ENCODE measurements at regions not wholly inside any gene's neighbourhood (a gene's known extent, or its start where the extent isn't known, plus 50 kb on each side); places are given as distances from the start of the nearest gene placed in this dataset.

DNA sequence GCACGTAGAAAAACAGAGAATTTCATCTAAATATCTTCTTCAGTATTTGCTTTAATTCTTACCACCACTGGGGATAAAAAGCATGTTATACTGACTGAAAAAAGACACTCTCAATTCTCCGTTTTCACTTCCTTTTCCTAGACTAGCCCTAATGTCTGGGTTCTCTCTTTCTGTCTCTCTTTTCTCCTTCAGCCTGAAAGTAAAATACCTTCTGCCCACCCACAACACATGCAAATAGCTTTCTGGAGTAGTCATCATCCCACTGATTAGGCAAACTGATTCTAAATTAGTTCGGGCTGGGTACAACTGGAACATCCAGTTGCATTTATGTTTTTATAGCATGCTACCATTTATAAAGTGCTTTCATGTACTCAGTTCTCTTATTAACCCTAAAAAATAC lies 142.4 kb upstream of the ANKRD50 start:
- TF ChIP-seq TAF1 (IDR thresholded peaks at IDR 0.05; ENCODE audit: borderline replicate concordance, insufficient read depth, low read length) = no peak
- TF ChIP-seq, protein P1, sequence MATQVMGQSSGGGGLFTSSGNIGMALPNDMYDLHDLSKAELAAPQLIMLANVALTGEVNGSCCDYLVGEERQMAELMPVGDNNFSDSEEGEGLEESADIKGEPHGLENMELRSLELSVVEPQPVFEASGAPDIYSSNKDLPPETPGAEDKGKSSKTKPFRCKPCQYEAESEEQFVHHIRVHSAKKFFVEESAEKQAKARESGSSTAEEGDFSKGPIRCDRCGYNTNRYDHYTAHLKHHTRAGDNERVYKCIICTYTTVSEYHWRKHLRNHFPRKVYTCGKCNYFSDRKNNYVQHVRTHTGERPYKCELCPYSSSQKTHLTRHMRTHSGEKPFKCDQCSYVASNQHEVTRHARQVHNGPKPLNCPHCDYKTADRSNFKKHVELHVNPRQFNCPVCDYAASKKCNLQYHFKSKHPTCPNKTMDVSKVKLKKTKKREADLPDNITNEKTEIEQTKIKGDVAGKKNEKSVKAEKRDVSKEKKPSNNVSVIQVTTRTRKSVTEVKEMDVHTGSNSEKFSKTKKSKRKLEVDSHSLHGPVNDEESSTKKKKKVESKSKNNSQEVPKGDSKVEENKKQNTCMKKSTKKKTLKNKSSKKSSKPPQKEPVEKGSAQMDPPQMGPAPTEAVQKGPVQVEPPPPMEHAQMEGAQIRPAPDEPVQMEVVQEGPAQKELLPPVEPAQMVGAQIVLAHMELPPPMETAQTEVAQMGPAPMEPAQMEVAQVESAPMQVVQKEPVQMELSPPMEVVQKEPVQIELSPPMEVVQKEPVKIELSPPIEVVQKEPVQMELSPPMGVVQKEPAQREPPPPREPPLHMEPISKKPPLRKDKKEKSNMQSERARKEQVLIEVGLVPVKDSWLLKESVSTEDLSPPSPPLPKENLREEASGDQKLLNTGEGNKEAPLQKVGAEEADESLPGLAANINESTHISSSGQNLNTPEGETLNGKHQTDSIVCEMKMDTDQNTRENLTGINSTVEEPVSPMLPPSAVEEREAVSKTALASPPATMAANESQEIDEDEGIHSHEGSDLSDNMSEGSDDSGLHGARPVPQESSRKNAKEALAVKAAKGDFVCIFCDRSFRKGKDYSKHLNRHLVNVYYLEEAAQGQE (IDR thresholded peaks at IDR 0.05; ENCODE audit: insufficient read depth in 1 of 2, low read depth in 2 of 2, low read length in 2 of 2) = no peak
- TF ChIP-seq FOXP2 (optimal IDR thresholded peaks at IDR 0.05; ENCODE audit: borderline replicate concordance, extremely low read depth, extremely low read length, insufficient read depth) = no peak
- TF ChIP-seq POLR2AphosphoS5 (IDR thresholded peaks at IDR 0.05; ENCODE audit: low read depth, low read length) = no peak
- TF ChIP-seq SIN3A (IDR thresholded peaks at IDR 0.05; ENCODE audit: borderline replicate concordance, insufficient read depth, low read length) = no peak

DNA sequence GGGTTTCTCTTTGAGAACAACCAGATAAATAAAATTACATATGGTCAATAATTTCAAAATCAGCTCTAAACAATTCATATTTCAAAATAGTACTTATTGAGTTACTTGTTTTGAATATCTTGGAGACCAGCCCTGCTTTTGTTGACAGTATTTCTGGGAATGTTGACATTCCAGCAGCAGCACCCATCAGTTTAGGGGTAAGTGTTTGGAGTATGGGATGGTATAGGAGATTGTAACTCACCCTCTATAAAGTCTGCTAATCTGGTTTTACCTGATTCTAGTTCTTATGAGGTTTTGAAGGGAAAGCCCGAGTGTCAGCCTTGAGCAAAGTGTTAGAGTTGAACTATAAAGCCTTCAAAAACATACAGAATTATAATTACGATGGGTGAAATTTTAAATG lies 139.2 kb upstream of the ANKRD50 start:
- no peak for TF ChIP-seq SIN3A (IDR thresholded peaks at IDR 0.05; ENCODE audit: borderline replicate concordance, insufficient read depth, low read length)
- no peak for TF ChIP-seq FOXP2 (optimal IDR thresholded peaks at IDR 0.05; ENCODE audit: borderline replicate concordance, extremely low read depth, extremely low read length, insufficient read depth)
- TF ChIP-seq TAF1 (IDR thresholded peaks at IDR 0.05; ENCODE audit: borderline replicate concordance, insufficient read depth, low read length) = no peak
- TF ChIP-seq, protein P1 (IDR thresholded peaks at IDR 0.05; ENCODE audit: insufficient read depth in 1 of 2, low read depth in 2 of 2, low read length in 2 of 2) = no peak
- no peak for TF ChIP-seq POLR2AphosphoS5 (IDR thresholded peaks at IDR 0.05; ENCODE audit: low read depth, low read length)

DNA sequence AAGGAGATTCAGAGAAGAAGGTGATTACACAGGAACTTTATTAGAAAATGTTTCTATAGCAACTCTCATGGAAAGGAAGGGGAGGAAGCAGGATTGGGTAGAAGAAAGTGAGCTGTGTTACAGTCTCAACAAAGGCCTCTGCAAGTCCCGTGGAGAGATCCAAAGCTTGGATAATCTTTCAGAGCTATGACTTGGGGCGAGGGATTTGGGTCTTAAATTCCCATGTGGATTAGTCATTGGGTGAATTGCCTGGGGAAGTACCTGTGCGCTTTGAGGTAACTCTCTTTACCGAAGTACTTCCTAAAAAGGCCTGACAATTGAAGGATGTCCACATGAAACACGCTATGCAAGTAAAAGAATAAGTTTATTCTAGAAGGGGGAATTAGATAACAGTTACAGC lies 133.8 kb upstream of the ANKRD50 start:
- no peak for TF ChIP-seq POLR2AphosphoS5 (IDR thresholded peaks at IDR 0.05; ENCODE audit: low read depth, low read length)

DNA sequence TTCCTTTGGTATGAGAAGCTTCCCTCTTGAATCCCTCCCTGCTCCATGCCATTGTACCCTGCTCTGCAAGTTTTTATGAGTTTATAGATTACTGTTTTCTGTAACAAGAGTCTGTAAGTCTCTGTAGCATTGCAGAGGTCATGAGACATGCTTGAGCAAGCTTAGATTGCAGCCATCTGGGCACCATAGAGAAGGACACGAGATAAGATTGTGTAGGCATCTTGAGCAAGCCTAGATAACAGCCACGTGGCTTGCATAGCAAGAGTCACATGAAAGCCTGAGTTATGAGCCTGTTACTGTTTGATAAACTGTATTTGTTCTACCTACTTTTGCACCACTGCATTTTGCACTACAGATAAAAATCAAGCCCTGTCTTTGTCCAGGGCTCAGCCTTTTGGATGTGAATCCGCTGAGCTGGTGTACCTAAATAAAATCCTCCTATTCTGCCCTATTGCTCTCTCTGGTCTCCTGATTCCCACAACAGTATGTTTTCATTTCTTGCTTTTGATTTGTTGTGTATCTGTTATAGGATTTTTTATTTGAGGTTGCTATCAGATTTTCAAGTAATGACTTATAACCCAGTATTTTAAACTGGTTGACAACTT lies 127.4 kb upstream of the ANKRD50 start:
- no peak for TF ChIP-seq FOXP2 (optimal IDR thresholded peaks at IDR 0.05; ENCODE audit: borderline replicate concordance, extremely low read depth, extremely low read length, insufficient read depth)
- TF ChIP-seq TAF1 (IDR thresholded peaks at IDR 0.05; ENCODE audit: borderline replicate concordance, insufficient read depth, low read length) = no peak
- TF ChIP-seq, protein P1 (IDR thresholded peaks at IDR 0.05; ENCODE audit: insufficient read depth in 1 of 2, low read depth in 2 of 2, low read length in 2 of 2) = no peak
- TF ChIP-seq SIN3A (IDR thresholded peaks at IDR 0.05; ENCODE audit: borderline replicate concordance, insufficient read depth, low read length) = no peak
- no peak for TF ChIP-seq POLR2AphosphoS5 (IDR thresholded peaks at IDR 0.05; ENCODE audit: low read depth, low read length)

DNA sequence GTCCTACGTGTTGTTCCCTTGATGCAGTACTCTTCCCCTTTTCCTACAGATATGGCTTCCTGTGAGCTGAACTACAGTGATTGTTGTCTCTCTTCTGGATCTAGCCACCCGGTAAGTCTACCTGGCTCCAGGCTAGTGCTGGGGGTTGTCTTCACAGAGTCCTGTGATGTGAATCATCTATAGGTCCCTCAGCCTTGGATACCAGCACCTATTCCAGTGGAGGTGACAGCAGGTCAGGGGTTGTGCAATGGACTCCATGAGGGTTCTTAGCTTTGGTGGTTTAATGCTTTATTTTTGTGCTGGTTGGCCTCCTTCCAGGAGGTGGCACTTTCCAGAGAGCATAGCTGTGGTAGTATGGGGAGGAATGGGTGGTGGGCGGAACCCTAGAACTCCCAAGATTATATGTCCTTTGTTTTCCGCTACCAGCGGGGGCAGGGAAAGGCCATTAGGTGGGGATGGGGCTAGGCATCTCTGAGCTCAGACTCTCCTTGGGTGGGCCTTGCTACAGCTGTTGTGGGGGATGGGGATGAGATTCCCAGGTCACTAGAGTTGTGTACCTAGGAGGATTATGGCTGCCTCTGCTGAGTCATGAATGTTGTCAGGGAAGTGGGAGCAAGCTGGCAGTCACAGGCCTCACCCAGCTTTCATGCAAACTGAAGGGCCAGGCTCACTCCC lies 121.4 kb upstream of the ANKRD50 start:
- TF ChIP-seq TAF1 (IDR thresholded peaks at IDR 0.05; ENCODE audit: borderline replicate concordance, insufficient read depth, low read length) (no peak), FOXP2 (optimal IDR thresholded peaks at IDR 0.05; ENCODE audit: borderline replicate concordance, extremely low read depth, extremely low read length, insufficient read depth) (no peak), SIN3A (IDR thresholded peaks at IDR 0.05; ENCODE audit: borderline replicate concordance, insufficient read depth, low read length) (no peak), POLR2AphosphoS5 (IDR thresholded peaks at IDR 0.05; ENCODE audit: low read depth, low read length) (no peak)
- TF ChIP-seq, protein P1 (IDR thresholded peaks at IDR 0.05; ENCODE audit: insufficient read depth in 1 of 2, low read depth in 2 of 2, low read length in 2 of 2) = no peak
